ENCODE measurements at regions not wholly inside any gene's neighbourhood (a gene's known extent, or its start where the extent isn't known, plus 50 kb on each side); places are given as distances from the start of the nearest gene placed in this dataset.

DNA sequence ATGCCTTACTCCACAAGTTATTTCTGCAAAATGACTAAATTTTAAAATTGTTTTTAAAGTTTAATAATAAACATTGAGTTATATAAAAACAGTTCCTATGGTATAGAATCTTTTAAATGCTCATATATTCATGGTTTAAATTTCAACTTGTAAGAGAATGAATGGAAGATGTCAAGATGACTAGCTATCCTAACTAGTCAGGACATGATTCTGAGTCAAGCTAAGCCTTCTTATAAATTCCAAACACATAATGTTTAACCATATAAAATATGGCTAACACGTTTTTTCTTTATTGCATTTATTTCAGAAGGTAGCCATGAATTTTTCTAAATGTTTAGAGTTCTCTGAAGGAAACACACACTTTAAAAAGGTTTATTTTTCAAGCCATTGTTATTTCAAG lies 320.4 kb downstream of the CBLN2 start:
- H3K4me1 Mint-ChIP-seq (ENCODE audit: low read depth) = no peaks in the 10 kb centered on the region
- H3K27ac Mint-ChIP-seq = no peak overlapping the region
- H3K4me3 Mint-ChIP-seq = no peak overlapping the region
- no peaks in the 10 kb centered on the region for H3K36me3 Mint-ChIP-seq (ENCODE audit: low read depth)
- no peak for DNase-seq
- CTCF ChIA-PET = no interaction called here
- H3K9me3 Mint-ChIP-seq = peaks cover 5% of the 10 kb centered on the region
- intact Hi-C loops (cut with micrococcal nuclease) = no loop called here
- H3K27me3 Mint-ChIP-seq (ENCODE audit: low read depth) = no peaks in the 10 kb centered on the region

- CTCF ChIA-PET = no interaction called here
- H3K36me3 Mint-ChIP-seq (ENCODE audit: low read depth) = no peaks in the 10 kb centered on the region
- no peaks in the 10 kb centered on the region for H3K27me3 Mint-ChIP-seq (ENCODE audit: low read depth)
- peaks cover 6% of the 10 kb centered on the region for H3K9me3 Mint-ChIP-seq
- intact Hi-C loops (cut with micrococcal nuclease) = no loop called here
- no peak overlapping the region for H3K4me3 Mint-ChIP-seq
- no peaks in the 10 kb centered on the region for H3K4me1 Mint-ChIP-seq (ENCODE audit: low read depth)
- H3K27ac Mint-ChIP-seq = no peak overlapping the region
- no peak for DNase-seq
Measured at GRCh38 chr18:72208920-72209676, 335.0 kb downstream of the CBLN2 start.

- CTCF ChIA-PET = interaction anchor here (0.6 kb wide), 1 partner anchor 10 kb away, joined by 4 read pairs; no protein-coding TSS in a partner anchor
- Mint-ChIP-seq H3K4me3 (no peak overlapping the region), H3K27ac (no peak overlapping the region), H3K36me3 (ENCODE audit: low read depth) (no peaks in the 10 kb centered on the region), H3K9me3 (peaks cover 6% of the 10 kb centered on the region), H3K27me3 (ENCODE audit: low read depth) (no peaks in the 10 kb centered on the region), H3K4me1 (ENCODE audit: low read depth) (no peaks in the 10 kb centered on the region)
- no peak for DNase-seq
- intact Hi-C loops (cut with micrococcal nuclease) = no loop called here
Measured at GRCh38 chr18:72207280-72207679, 336.9 kb downstream of the CBLN2 start.

- intact Hi-C loops (cut with micrococcal nuclease) = no loop called here
- Mint-ChIP-seq H3K36me3 (ENCODE audit: low read depth) (no peaks in the 10 kb centered on the region), H3K27ac (no peak overlapping the region), H3K4me3 (no peak overlapping the region), H3K27me3 (ENCODE audit: low read depth) (no peaks in the 10 kb centered on the region), H3K9me3 (peaks cover 6% of the 10 kb centered on the region), H3K4me1 (ENCODE audit: low read depth) (no peaks in the 10 kb centered on the region)
- no peak for DNase-seq
- CTCF ChIA-PET = no interaction called here
Measured at GRCh38 chr18:72206814-72207213, 337.3 kb downstream of the CBLN2 start.

DNA sequence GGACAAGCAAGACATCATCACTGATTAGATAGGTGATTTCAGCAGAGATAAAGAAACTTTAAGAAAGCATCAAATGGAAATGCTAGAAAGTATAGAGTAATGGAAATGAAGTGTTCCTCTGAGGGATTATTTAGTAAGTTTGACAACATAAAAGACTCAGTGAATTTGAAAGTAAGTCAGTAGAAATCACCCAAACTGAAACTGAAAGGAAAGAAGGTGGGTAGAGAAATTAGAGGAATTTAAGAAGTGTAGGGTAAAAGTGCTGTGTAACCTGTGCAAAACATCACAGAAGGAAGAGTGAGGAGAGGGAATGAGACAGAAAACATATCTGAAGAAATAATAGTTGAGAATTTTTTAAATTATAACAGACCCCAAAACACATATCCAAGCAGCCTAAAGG lies 343.1 kb downstream of the CBLN2 start:
- Mint-ChIP-seq H3K4me1 (ENCODE audit: low read depth) (no peaks in the 10 kb centered on the region), H3K9me3 (no peaks in the 10 kb centered on the region), H3K4me3 (no peak overlapping the region), H3K27me3 (ENCODE audit: low read depth) (no peaks in the 10 kb centered on the region), H3K36me3 (ENCODE audit: low read depth) (no peaks in the 10 kb centered on the region), H3K27ac (no peak overlapping the region)
- no peak for DNase-seq
- intact Hi-C loops (cut with micrococcal nuclease) = no loop called here
- CTCF ChIA-PET = no interaction called here

GRCh38 chr18:72197591-72197990 lies 346.6 kb downstream of the CBLN2 start:
- no peaks in the 10 kb centered on the region for H3K27me3 Mint-ChIP-seq (ENCODE audit: low read depth)
- CTCF ChIA-PET = interaction anchor here (1.2 kb wide), 1 partner anchor 10 kb away, joined by 4 read pairs; no protein-coding TSS in a partner anchor
- H3K36me3 Mint-ChIP-seq (ENCODE audit: low read depth) = no peaks in the 10 kb centered on the region
- intact Hi-C loops (cut with micrococcal nuclease) = no loop called here
- no peaks in the 10 kb centered on the region for H3K4me1 Mint-ChIP-seq (ENCODE audit: low read depth)
- H3K27ac Mint-ChIP-seq = no peak overlapping the region
- H3K4me3 Mint-ChIP-seq = no peak overlapping the region
- H3K9me3 Mint-ChIP-seq = no peaks in the 10 kb centered on the region
- DNase-seq = no peak

GRCh38 chr18:72194072-72194471 lies 350.1 kb downstream of the CBLN2 start:
- H3K27ac Mint-ChIP-seq = no peak overlapping the region
- intact Hi-C loops (cut with micrococcal nuclease) = no loop called here

GRCh38 chr18:72187956-72188355 lies 356.2 kb downstream of the CBLN2 start:
- Mint-ChIP-seq H3K36me3 (ENCODE audit: low read depth) (no peaks in the 10 kb centered on the region), H3K4me1 (ENCODE audit: low read depth) (no peaks in the 10 kb centered on the region), H3K27ac (no peak overlapping the region), H3K4me3 (no peak overlapping the region), H3K9me3 (peaks cover 4% of the 10 kb centered on the region), H3K27me3 (ENCODE audit: low read depth) (no peaks in the 10 kb centered on the region)
- no peak for DNase-seq
- CTCF ChIA-PET = no interaction called here
- intact Hi-C loops (cut with micrococcal nuclease) = no loop called here

More at GRCh38 chr18:72194072-72194471, 350.1 kb downstream of the CBLN2 start:
- no peaks in the 10 kb centered on the region for H3K4me1 Mint-ChIP-seq (ENCODE audit: low read depth)
- CTCF ChIA-PET = no interaction called here
- no peaks in the 10 kb centered on the region for H3K27me3 Mint-ChIP-seq (ENCODE audit: low read depth)
- DNase-seq = no peak
- H3K36me3 Mint-ChIP-seq (ENCODE audit: low read depth) = no peaks in the 10 kb centered on the region
- H3K4me3 Mint-ChIP-seq = no peak overlapping the region
- H3K9me3 Mint-ChIP-seq = no peaks in the 10 kb centered on the region

GRCh38 chr18:72181241-72181764 lies 362.8 kb downstream of the CBLN2 start:
- H3K36me3 Mint-ChIP-seq (ENCODE audit: low read depth) = no peaks in the 10 kb centered on the region
- CTCF ChIA-PET = no interaction called here
- no peaks in the 10 kb centered on the region for H3K27me3 Mint-ChIP-seq (ENCODE audit: low read depth)
- H3K27ac Mint-ChIP-seq = peak overlapping the region; percentile 54
- H3K4me1 Mint-ChIP-seq (ENCODE audit: low read depth) = peaks cover 5% of the 10 kb centered on the region
- intact Hi-C loops (cut with micrococcal nuclease) = no loop called here
- H3K4me3 Mint-ChIP-seq = no peak overlapping the region
- DNase-seq = peak; percentile 14
- peaks cover 10% of the 10 kb centered on the region for H3K9me3 Mint-ChIP-seq

DNA sequence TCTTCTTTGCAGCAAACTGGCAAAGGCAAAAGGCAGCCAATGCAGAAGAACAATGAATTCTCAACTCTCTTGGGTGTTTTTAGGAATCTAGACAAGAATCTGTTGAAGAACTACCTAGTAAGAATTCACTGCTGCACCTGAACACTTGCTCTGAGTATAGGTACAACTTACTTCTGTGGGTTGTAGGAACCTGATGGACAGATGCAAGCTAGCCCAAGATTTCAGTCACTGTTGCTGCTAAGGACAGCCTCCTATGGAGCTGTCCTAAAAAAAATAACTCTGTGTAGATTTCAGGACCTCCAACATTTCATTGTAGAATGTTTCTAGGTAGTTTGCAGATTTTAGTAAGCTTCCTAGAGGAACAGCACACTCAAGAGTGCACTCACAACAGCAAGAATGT lies 363.5 kb downstream of the CBLN2 start:
- Mint-ChIP-seq H3K4me1 (ENCODE audit: low read depth) (peaks cover 5% of the 10 kb centered on the region), H3K9me3 (peaks cover 10% of the 10 kb centered on the region), H3K27ac (no peak overlapping the region), H3K4me3 (no peak overlapping the region), H3K36me3 (ENCODE audit: low read depth) (no peaks in the 10 kb centered on the region), H3K27me3 (ENCODE audit: low read depth) (no peaks in the 10 kb centered on the region)
- intact Hi-C loops (cut with micrococcal nuclease) = no loop called here
- no peak for DNase-seq
- CTCF ChIA-PET = no interaction called here

GRCh38 chr18:72174972-72175649 lies 369.0 kb downstream of the CBLN2 start:
- Mint-ChIP-seq H3K4me3 (no peak overlapping the region), H3K36me3 (ENCODE audit: low read depth) (no peaks in the 10 kb centered on the region), H3K27me3 (ENCODE audit: low read depth) (no peaks in the 10 kb centered on the region), H3K4me1 (ENCODE audit: low read depth) (no peaks in the 10 kb centered on the region), H3K27ac (no peak overlapping the region), H3K9me3 (no peaks in the 10 kb centered on the region)
- CTCF ChIA-PET = no interaction called here
- no peak for DNase-seq
- intact Hi-C loops (cut with micrococcal nuclease) = no loop called here

DNA sequence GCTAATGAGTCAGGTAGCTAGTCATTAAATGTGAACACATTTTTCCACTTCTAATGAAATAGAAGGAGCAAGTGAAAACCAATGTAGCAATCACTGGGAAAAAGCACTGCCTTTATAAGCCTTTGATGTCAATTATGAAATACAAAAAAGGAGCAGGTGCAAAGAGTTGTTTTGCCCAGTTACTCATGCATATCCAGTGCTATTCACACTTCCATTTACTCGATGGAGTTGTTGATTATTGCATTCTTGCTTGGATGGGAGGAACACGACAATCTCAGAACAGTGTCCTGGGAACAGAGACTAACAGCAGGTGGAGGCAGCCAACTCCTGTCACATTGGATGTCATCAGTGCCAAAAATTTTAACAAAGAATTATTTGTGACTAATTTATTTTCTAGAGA lies 372.5 kb downstream of the CBLN2 start:
- no peaks in the 10 kb centered on the region for H3K36me3 Mint-ChIP-seq (ENCODE audit: low read depth)
- no peak overlapping the region for H3K4me3 Mint-ChIP-seq
- H3K9me3 Mint-ChIP-seq = peaks cover 4% of the 10 kb centered on the region
- no peak for DNase-seq
- no peaks in the 10 kb centered on the region for H3K4me1 Mint-ChIP-seq (ENCODE audit: low read depth)
- intact Hi-C loops (cut with micrococcal nuclease) = no loop called here
- CTCF ChIA-PET = no interaction called here
- no peak overlapping the region for H3K27ac Mint-ChIP-seq
- H3K27me3 Mint-ChIP-seq (ENCODE audit: low read depth) = no peaks in the 10 kb centered on the region

- Mint-ChIP-seq H3K36me3 (ENCODE audit: low read depth) (no peaks in the 10 kb centered on the region), H3K4me1 (ENCODE audit: low read depth) (no peaks in the 10 kb centered on the region), H3K27me3 (ENCODE audit: low read depth) (no peaks in the 10 kb centered on the region), H3K27ac (no peak overlapping the region), H3K9me3 (peaks cover 4% of the 10 kb centered on the region), H3K4me3 (no peak overlapping the region)
- intact Hi-C loops (cut with micrococcal nuclease) = no loop called here
- CTCF ChIA-PET = no interaction called here
- DNase-seq = no peak
Measured at GRCh38 chr18:72161691-72162090, 382.5 kb downstream of the CBLN2 start.

Data from activated naive CD4-positive, alpha-beta T cell treated with anti-CD3 and anti-CD28 coated beads for 36 hours (primary cell).